ENCODE measurements at regions not wholly inside any gene's neighbourhood (a gene's known extent, or its start where the extent isn't known, plus 50 kb on each side); places are given as distances from the start of the nearest gene placed in this dataset.

DNA sequence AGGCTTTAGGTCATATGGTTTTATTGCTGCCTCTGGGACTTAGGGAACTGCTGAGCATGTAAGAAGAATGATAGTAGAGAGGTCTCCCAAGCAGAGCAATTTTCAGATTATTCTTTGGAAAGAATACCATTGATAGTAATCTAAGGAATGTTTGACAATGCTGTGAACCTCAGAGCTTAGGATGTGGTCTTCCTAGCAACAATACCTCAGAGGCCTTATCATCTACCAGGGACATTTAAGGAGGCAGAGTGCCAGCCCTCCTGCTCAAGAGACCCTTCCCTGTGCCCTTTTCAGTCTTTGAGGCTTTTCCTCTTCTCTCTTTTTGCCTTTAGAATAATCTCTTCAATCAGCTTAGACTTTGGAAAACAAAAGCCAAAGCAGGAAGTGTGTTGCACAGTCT is 272.1 kb downstream of the OXSM start:
- no peak for TF ChIP-seq SMYD3 (CRISPR knock-in tag; IDR thresholded peaks at IDR 0.05)
- TF ChIP-seq ASH2L (IDR thresholded peaks at IDR 0.05; ENCODE audit: insufficient read length, low read depth, low read length): no peak
- no peak for TF ChIP-seq NFRKB (IDR thresholded peaks at IDR 0.05)
- TF ChIP-seq SMAD1 (CRISPR knock-in tag; IDR thresholded peaks at IDR 0.05; ENCODE audit: borderline replicate concordance, low read depth): no peak

All from HepG2 (cell line).